HG03520 (cell line): ENCODE measurements at regions not wholly inside any gene's neighbourhood (a gene's known extent, or its start where the extent isn't known, plus 50 kb on each side); places are given as distances from the start of the nearest gene placed in this dataset.

ENCODE experiments used
- ATAC-seq: cut with Tn5 transposase; IDR thresholded peaks from one replicate; pipeline ENCODE4 v1.9.1; 2021; ENCODE audit warnings: mild to moderate bottlenecking, moderate library complexity; ENCODE audit not compliant: unreplicated experiment

- ATAC-seq: no peak
Observed at GRCh38 chr14:71588576-71589215, 343.5 kb upstream of the RGS6 start.

- no peak for ATAC-seq
Observed at GRCh38 chr14:71589609-71590008, 342.6 kb upstream of the RGS6 start.

DNA sequence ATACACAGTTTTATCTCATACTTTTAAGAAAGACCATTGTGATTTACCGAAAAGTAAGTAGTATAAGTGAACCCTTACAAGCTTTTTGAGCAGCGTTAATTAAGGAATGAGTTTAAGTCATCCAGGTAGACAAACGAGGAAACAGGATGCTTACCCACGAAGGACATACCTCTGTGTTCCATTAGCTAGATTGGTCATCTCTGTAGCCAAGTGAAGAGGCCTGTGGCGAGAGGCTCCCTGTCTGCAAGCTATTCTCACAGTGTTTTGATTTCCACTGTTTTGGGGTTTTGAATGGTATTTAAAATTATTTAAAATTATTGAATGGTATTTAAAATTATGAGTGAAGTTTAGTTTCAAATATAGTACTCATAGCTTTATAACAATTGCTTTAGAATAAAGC is 342.1 kb upstream of the RGS6 start:
- ATAC-seq: no peak

DNA sequence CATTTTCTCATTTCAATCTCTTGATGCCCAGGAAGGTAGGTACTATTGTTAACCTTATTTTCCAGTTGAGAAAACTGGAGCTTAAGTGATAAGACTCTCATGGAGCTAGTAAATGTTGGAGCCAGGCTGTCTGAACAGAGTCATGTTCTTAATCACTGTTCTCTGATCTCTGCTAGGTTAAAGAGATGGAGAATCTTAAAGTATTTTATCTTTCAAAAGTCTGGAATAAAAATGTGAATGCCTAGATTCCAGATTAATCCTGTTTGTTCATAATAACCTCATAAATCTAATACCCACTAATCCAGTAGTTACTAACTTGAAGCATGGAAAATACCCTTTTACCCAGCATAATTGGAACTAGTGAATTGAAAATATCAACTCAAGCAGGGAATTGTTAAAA is 341.0 kb upstream of the RGS6 start:
- no peak for ATAC-seq

DNA sequence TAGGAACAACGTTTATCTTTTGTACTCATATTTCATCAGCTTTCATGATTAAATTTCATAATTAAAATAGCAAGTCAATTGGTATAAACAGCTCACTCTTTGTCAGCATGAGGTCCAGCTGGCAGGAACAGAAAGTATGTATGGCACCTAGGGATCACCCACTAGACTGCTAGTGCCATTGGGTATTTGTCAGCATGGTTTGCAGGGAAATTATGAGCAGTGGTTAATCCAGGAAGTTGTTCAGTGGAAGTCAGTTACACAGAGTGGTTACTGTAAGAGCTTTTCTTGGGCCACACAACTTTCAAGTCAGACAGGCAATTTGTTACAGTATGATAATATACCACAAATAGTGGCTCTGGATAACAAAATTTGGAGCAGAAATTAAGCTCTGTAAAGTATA is 340.3 kb upstream of the RGS6 start:
- no peak for ATAC-seq

DNA sequence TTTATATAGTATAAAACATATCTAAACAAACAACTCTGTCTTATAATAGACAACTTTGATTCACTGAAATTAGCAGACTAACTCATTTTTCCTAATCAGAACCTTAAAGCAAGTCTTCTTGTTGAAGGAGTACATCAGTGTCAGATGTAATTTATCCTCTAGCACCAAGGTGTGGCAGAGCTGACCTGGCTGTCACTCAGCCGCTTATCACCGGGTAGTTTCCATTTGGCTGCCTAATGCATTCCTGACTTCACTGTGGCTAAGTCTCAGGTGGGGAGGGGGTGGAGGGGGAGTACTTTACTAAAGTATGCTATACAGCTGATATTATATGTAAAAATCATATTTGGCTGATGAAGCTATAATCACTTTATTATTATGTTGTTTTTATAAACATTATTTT is 339.9 kb upstream of the RGS6 start:
- no peak for ATAC-seq

DNA sequence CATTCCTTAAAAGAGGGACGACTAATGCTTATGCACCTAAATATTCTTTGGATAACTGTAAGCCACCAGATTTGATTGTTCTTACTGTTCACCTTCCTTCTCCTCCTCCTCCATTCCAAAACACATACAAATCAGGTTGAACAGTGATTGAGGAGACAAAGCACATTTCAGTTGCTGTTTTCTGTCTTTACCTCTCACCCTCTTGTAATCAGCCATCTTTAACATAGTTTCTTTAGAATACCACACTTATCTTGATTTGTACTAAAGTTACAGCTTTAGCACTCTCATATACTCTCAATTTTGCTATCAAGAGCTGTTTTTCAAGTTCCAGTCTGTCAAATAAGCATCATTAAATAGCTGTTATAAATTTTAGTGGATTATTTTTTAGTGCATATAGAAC is 338.3 kb upstream of the RGS6 start:
- no peak for ATAC-seq

DNA sequence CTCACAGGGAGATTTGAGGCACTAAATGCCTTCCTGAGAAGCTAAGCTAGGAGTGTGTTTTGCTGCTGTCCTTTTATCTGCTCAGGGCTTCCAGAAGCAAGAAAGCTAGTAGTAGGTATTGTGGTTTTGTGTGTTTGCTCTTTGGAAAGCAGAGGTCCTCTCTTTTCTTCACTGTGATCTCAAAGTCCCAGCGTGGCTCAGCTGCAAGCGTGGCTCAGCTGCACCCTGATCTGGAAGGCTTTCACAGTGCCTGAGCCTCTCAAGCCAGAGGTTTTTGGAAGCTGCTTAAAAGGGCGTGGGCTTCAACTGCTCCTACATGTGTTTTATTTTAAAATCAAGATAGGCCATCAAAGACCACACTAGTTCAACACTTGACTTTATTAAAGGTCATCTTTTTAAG is 337.4 kb upstream of the RGS6 start:
- ATAC-seq: no peak

DNA sequence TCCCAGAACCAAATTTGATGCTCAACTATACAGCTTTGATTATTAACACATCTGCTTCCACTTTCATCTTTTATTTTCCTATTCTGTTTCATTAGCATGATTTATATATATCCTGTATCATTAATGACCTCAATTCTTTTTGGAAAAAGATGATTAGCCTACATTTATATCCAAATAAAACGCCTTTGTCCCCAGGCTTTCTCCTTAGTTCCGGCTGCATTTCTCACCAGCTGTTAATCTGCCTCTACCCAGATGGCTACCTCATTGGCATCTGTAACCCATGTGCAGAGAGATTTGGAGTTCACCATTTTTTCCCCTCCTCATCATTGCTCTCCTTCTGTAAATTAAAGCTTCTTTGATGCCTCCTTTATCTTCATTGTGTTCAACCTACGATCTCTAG is 336.8 kb upstream of the RGS6 start:
- ATAC-seq: no peak

DNA sequence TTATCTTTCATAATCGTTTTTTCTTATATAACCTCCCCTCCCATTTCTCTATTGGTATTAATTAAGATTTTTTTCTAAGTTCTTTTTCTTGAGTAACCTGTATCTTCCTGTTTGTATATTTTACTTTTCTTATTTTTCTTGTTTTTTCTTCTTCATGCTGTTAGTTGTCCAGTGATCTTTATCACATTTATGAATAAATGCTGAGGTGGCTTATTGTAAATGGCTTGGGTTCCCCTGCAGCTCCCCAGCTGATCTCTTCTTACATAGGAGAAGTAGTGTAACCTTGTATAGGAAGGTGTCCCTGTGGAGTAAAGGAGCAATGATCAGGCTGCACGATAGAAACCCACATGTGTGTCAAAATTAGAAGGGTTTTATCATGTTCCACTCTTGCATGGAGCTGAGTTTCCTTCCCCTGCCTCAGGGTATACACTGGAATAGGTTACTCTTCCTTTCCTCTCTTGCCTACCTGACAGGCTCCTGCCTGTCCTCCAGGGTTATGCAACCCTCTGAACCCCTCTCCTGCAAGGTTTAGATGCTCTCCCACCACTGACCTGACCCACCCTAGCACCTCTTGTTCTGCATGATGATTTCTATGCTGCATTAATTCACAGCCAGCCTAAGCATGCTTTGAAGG is 334.8 kb upstream of the RGS6 start:
- ATAC-seq: peak; percentile 17

- ATAC-seq: peak; percentile 76
Observed at GRCh38 chr14:71597955-71598660, 334.1 kb upstream of the RGS6 start.

- ATAC-seq: no peak
Observed at GRCh38 chr14:71600309-71600708, 331.9 kb upstream of the RGS6 start.

DNA sequence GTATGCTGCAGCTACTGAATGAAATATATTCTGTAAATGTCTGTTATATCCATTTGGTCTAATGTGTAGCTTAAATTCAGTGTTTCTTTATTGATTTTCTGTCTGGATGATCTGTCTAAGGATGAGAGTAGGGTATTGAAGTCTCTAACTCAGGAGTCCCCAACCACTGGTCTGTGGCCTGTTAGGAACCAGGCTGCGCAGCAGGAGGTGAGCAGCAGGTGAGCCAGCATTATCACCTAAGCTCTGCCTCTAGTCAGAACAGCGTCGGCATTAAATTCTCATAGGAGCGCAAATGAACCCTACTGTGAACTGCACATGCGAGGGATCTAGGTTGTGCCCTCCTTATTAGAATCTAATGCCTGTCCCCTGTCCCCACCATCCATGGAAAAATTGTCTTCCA is 329.7 kb upstream of the RGS6 start:
- ATAC-seq: no peak

DNA sequence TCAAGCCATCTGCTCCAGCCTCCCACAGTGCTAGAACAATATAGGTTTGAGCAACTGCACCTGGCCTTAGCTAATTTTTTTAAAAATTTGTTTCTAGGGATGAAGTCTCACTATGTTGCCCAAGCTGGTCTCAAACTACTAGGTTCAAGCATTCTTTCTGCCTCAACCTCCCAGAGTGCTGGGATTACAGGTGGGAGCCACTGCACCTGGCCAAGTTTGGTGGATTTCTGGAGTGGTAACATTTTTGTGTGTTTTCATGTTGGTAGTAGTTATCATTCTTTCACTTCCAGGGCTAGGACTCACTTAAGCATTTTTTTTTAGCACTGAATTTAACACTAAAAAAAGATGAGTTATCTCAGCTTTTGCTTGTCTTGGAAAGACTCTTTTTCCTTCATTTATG is 328.0 kb upstream of the RGS6 start:
- ATAC-seq: no peak

GRCh38 chr14:71606064-71606463 is 326.2 kb upstream of the RGS6 start:
- ATAC-seq: no peak

DNA sequence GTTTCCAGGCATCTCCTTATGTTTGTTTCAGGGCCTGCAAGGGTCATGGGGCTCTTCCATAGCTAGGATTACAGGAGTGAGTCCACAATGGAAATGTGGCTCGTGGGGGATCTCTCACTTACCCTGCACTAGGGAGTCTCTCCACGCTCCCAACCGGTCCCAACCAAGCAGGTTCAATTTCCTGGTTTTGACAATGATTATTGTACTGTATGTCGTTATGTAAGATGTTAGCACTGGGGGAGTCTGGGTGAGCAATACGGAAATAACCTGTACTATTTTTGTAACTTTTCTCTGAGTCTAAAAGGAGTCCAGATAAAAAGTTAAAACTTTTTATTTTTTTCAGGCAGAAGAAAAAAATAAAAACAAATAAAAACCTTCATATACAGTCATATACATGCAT is 325.7 kb upstream of the RGS6 start:
- no peak for ATAC-seq

GRCh38 chr14:71607056-71607455 is 325.2 kb upstream of the RGS6 start:
- ATAC-seq: no peak

DNA sequence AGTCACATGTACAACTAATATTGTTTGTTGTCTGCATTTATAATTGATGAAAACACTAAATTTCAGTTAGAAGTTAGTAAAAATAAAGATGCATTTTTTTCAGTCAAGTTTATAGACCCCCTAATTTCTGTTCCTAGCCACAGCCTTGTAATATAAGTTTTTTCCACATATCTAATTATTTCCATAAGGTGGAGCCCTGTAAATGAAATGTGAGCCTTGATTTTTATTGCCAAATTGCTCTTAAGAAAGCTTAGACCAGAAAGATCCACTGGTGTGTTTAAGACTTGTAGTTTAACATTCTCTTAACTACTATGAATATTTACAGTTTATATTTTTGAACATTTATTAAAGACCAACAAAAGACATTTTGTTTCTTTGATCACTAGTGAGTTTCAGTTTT is 322.1 kb upstream of the RGS6 start:
- no peak for ATAC-seq

DNA sequence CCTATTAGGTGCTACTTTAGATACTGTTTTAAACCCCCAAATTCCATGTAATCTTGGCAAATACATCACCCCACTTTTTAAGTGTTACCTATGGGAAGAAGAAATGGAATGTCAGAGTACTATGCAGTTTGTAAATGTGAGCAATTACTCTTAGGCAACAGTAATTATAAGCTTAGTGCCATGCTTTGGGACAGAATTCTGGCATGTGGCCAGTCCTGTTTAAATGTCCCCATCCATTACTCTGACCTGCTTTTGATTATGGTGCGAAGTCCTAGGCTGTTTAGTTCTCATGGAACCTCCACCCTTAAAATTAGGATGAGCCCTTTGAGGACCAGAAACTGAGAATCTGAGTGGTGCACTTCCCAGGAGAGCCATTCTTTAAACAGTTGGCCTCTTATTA is 321.4 kb upstream of the RGS6 start:
- no peak for ATAC-seq

DNA sequence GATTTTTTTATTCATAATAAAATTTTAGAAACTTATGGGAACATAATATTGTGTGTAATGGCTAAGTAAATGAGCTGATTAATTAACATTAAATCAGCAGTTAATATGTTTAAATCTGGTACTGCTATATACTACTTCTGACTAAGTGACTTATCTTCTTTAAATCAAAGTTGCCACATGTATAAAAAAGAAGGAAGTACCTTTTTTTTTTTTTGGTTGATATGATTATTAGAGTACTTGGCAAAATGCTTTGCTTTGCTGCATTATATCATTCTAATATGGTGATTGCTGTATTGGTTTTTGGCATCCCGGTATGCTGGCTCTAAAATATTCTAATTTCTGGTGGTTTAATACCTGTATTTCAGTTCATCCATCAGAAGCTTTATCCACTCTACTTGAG is 319.1 kb upstream of the RGS6 start:
- no peak for ATAC-seq

GRCh38 chr14:71616013-71616412 is 316.2 kb upstream of the RGS6 start:
- ATAC-seq: no peak

DNA sequence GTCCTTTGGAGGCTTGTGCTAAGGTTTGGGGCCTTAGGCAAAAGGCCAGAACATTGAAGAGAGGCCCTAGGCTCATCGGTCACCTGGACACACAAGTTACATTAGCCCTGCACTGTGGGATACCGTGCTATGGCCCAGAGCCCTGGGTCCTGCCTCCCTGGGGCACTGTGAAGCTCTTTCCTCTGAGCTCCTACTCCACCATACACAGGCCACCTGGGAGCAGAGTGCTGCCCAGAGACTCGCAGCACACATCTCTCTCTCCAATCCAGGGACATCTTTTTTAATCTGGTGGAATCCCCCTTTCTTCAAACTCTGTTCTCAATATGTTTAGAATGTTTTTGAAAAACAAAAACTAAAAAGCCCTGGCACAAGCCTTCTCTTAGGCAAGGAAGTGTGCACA is 314.2 kb upstream of the RGS6 start:
- no peak for ATAC-seq

DNA sequence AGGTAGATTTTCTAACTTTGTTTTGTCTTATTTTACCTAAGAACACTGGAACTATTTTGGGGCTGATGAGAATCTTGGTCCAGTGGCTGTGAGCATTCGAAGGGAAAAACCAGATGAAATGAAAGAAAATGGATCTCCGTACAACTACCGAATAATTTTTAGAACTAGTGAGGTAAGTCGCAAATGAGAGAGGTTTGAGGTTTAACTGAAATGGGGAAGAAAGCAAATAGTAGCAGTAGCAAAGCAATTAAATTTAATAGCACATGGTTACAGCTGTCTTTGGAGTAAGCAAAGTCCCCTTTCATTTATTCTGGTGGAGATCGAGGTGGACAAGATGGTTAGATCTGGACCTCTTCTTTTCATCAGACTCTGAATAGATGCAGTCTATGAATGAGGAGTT is 313.5 kb upstream of the RGS6 start:
- no peak for ATAC-seq
